ENCODE measurements at regions not wholly inside any gene's neighbourhood (a gene's known extent, or its start where the extent isn't known, plus 50 kb on each side); places are given as distances from the start of the nearest gene placed in this dataset.

DNA sequence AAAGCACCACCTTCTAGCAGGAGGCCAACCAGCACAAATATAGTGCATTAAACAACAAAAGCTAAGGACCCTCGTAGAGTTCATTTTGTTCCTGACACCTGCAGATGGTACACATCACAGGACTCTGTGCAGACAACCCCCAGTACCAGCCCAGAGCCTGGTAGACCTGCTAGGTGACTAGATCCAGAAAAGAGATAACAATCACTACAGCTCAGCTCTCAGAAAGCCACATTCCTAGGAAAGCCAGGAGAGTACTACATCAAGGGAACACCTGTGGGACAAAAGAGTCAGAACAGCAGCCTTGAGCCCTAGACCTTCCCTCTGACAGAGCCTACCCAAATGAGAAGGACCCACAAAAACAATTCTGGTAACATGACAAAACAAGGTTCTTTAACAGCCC lies 344.7 kb upstream of the PTBP2 start:
- no peak for TF ChIP-seq POLR2AphosphoS5 (IDR thresholded peaks at IDR 0.05)
- no peak for TF ChIP-seq POLR2A (IDR thresholded peaks at IDR 0.05)
- TF ChIP-seq, protein P1, sequence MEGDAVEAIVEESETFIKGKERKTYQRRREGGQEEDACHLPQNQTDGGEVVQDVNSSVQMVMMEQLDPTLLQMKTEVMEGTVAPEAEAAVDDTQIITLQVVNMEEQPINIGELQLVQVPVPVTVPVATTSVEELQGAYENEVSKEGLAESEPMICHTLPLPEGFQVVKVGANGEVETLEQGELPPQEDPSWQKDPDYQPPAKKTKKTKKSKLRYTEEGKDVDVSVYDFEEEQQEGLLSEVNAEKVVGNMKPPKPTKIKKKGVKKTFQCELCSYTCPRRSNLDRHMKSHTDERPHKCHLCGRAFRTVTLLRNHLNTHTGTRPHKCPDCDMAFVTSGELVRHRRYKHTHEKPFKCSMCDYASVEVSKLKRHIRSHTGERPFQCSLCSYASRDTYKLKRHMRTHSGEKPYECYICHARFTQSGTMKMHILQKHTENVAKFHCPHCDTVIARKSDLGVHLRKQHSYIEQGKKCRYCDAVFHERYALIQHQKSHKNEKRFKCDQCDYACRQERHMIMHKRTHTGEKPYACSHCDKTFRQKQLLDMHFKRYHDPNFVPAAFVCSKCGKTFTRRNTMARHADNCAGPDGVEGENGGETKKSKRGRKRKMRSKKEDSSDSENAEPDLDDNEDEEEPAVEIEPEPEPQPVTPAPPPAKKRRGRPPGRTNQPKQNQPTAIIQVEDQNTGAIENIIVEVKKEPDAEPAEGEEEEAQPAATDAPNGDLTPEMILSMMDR (IDR thresholded peaks at IDR 0.05), result no peak
- TF ChIP-seq EP300 (IDR thresholded peaks at IDR 0.05), result no peak
